ENCODE measurements at regions not wholly inside any gene's neighbourhood (a gene's known extent, or its start where the extent isn't known, plus 50 kb on each side); places are given as distances from the start of the nearest gene placed in this dataset.

- H3K27ac Mint-ChIP-seq = no peak overlapping the region
Observed at GRCh38 chr5:125612776-125613175, 810.4 kb upstream of the GRAMD2B start.

GRCh38 chr5:125630237-125630636 lies 793.0 kb upstream of the GRAMD2B start:
- no peak for ATAC-seq
- H3K4me1 Mint-ChIP-seq = no peaks in the 10 kb centered on the region
- H3K4me3 Mint-ChIP-seq = no peak overlapping the region

More at GRCh38 chr5:125612776-125613175, 810.4 kb upstream of the GRAMD2B start:
- DNase-seq (no peak), ATAC-seq (no peak)
- Mint-ChIP-seq H3K4me1 (no peaks in the 10 kb centered on the region), H3K27me3 (no peaks in the 10 kb centered on the region), H3K9me3 (peaks cover 0 to 6% (median 3%) of the 10 kb centered on the region in 9 donors), H3K36me3 (no peaks in the 10 kb centered on the region), H3K4me3 (no peak overlapping the region)
- POLR2A ChIA-PET = no interaction called here

GRCh38 chr5:125633523-125633922 lies 789.7 kb upstream of the GRAMD2B start:
- DNase-seq = no peak
- H3K4me1 Mint-ChIP-seq = no peaks in the 10 kb centered on the region
- POLR2A ChIA-PET = no interaction called here
- no peak for ATAC-seq
- no peak overlapping the region for H3K4me3 Mint-ChIP-seq
- no peak overlapping the region for H3K27ac Mint-ChIP-seq
- no peaks in the 10 kb centered on the region for H3K27me3 Mint-ChIP-seq
- H3K36me3 Mint-ChIP-seq = no peaks in the 10 kb centered on the region
- peaks cover 0 to 22% (median 6%) of the 10 kb centered on the region in 9 donors for H3K9me3 Mint-ChIP-seq

More at GRCh38 chr5:125630237-125630636, 793.0 kb upstream of the GRAMD2B start:
- Mint-ChIP-seq H3K9me3 (peaks cover 0 to 17% (median 2%) of the 10 kb centered on the region in 9 donors), H3K27me3 (no peaks in the 10 kb centered on the region), H3K27ac (no peak overlapping the region), H3K36me3 (no peaks in the 10 kb centered on the region)
- no peak for DNase-seq
- POLR2A ChIA-PET = no interaction called here

GRCh38 chr5:125634216-125634835 lies 788.9 kb upstream of the GRAMD2B start:
- Mint-ChIP-seq H3K27me3 (no peaks in the 10 kb centered on the region), H3K9me3 (peaks cover 0 to 14% (median 6%) of the 10 kb centered on the region in 9 donors), H3K4me3 (no peak overlapping the region), H3K4me1 (no peaks in the 10 kb centered on the region), H3K36me3 (no peaks in the 10 kb centered on the region), H3K27ac (no peak overlapping the region)
- DNase-seq (no peak), ATAC-seq (no peak)
- POLR2A ChIA-PET = no interaction called here

GRCh38 chr5:125639858-125640257 lies 783.4 kb upstream of the GRAMD2B start:
- POLR2A ChIA-PET = no interaction called here
- H3K27me3 Mint-ChIP-seq = no peaks in the 10 kb centered on the region
- H3K4me1 Mint-ChIP-seq = no peaks in the 10 kb centered on the region
- no peak overlapping the region for H3K27ac Mint-ChIP-seq
- peaks cover 0 to 8% (median 0%) of the 10 kb centered on the region in 3 donors for H3K36me3 Mint-ChIP-seq
- no peak for DNase-seq
- no peak for ATAC-seq
- no peak overlapping the region for H3K4me3 Mint-ChIP-seq
- peaks cover 5 to 56% (median 24%) of the 10 kb centered on the region in 9 donors for H3K9me3 Mint-ChIP-seq

- Mint-ChIP-seq H3K27ac (no peak overlapping the region), H3K4me1 (no peaks in the 10 kb centered on the region), H3K4me3 (no peak overlapping the region), H3K36me3 (no peaks in the 10 kb centered on the region), H3K27me3 (no peaks in the 10 kb centered on the region), H3K9me3 (peaks cover 4 to 29% (median 8%) of the 10 kb centered on the region in 9 donors)
- ATAC-seq (no peak), DNase-seq (no peak)
- POLR2A ChIA-PET = no interaction called here
Observed at GRCh38 chr5:125652761-125653160, 770.4 kb upstream of the GRAMD2B start.

GRCh38 chr5:125654392-125654791 lies 768.8 kb upstream of the GRAMD2B start:
- no peak for DNase-seq
- Mint-ChIP-seq H3K36me3 (no peaks in the 10 kb centered on the region), H3K4me1 (no peaks in the 10 kb centered on the region), H3K4me3 (no peak overlapping the region), H3K27me3 (no peaks in the 10 kb centered on the region), H3K27ac (no peak overlapping the region), H3K9me3 (peaks cover 0 to 24% (median 8%) of the 10 kb centered on the region in 9 donors)
- POLR2A ChIA-PET = no interaction called here
- ATAC-seq = no peak

- no peak overlapping the region for H3K27ac Mint-ChIP-seq
- no peak overlapping the region for H3K4me3 Mint-ChIP-seq
- ATAC-seq = no peak
- no peaks in the 10 kb centered on the region for H3K36me3 Mint-ChIP-seq
- POLR2A ChIA-PET = no interaction called here
- H3K27me3 Mint-ChIP-seq = no peaks in the 10 kb centered on the region
- H3K9me3 Mint-ChIP-seq = peaks cover 0 to 24% (median 8%) of the 10 kb centered on the region in 9 donors
- H3K4me1 Mint-ChIP-seq = no peaks in the 10 kb centered on the region
- DNase-seq = no peak
Observed at GRCh38 chr5:125655156-125655555, 768.1 kb upstream of the GRAMD2B start.

GRCh38 chr5:125657936-125658335 lies 765.3 kb upstream of the GRAMD2B start:
- POLR2A ChIA-PET = no interaction called here
- Mint-ChIP-seq H3K4me3 (no peak overlapping the region), H3K27ac (no peak overlapping the region)

GRCh38 chr5:125659316-125660023 lies 763.7 kb upstream of the GRAMD2B start:
- H3K27me3 Mint-ChIP-seq = no peaks in the 10 kb centered on the region
- POLR2A ChIA-PET = no interaction called here
- no peak overlapping the region for H3K4me3 Mint-ChIP-seq
- H3K9me3 Mint-ChIP-seq = peaks cover 6 to 28% (median 10%) of the 10 kb centered on the region in 9 donors
- no peak for DNase-seq
- H3K27ac Mint-ChIP-seq = no peak overlapping the region
- H3K4me1 Mint-ChIP-seq = no peaks in the 10 kb centered on the region
- no peak for ATAC-seq
- H3K36me3 Mint-ChIP-seq = peaks cover 0 to 4% (median 0%) of the 10 kb centered on the region in 3 donors

More at GRCh38 chr5:125657936-125658335, 765.3 kb upstream of the GRAMD2B start:
- H3K9me3 Mint-ChIP-seq = peaks cover 0 to 32% (median 10%) of the 10 kb centered on the region in 9 donors
- no peaks in the 10 kb centered on the region for H3K4me1 Mint-ChIP-seq
- DNase-seq (no peak), ATAC-seq (no peak)
- no peaks in the 10 kb centered on the region for H3K27me3 Mint-ChIP-seq
- peaks cover 0 to 4% (median 0%) of the 10 kb centered on the region in 3 donors for H3K36me3 Mint-ChIP-seq

- ATAC-seq (no peak), DNase-seq (no peak)
- Mint-ChIP-seq H3K27ac (no peak overlapping the region), H3K4me1 (no peaks in the 10 kb centered on the region), H3K9me3 (peaks cover 7 to 26% (median 10%) of the 10 kb centered on the region in 9 donors), H3K27me3 (no peaks in the 10 kb centered on the region), H3K4me3 (no peak overlapping the region), H3K36me3 (peaks cover 0 to 4% (median 0%) of the 10 kb centered on the region in 3 donors)
- POLR2A ChIA-PET = no interaction called here
Observed at GRCh38 chr5:125660231-125660895, 762.8 kb upstream of the GRAMD2B start.

- Mint-ChIP-seq H3K4me3 (no peak overlapping the region), H3K27me3 (no peaks in the 10 kb centered on the region), H3K4me1 (no peaks in the 10 kb centered on the region), H3K36me3 (peaks cover 0 to 4% (median 0%) of the 10 kb centered on the region in 3 donors), H3K27ac (no peak overlapping the region), H3K9me3 (peaks cover 9 to 35% (median 14%) of the 10 kb centered on the region in 9 donors)
- ATAC-seq (no peak), DNase-seq (no peak)
- POLR2A ChIA-PET = no interaction called here
Observed at GRCh38 chr5:125661584-125661983, 761.6 kb upstream of the GRAMD2B start.

GRCh38 chr5:125668884-125669283 lies 754.3 kb upstream of the GRAMD2B start:
- Mint-ChIP-seq H3K4me1 (no peaks in the 10 kb centered on the region), H3K36me3 (no peaks in the 10 kb centered on the region), H3K9me3 (peaks cover 0 to 22% (median 9%) of the 10 kb centered on the region in 9 donors), H3K4me3 (no peak overlapping the region), H3K27ac (no peak overlapping the region), H3K27me3 (peaks cover 0 to 2% (median 0%) of the 10 kb centered on the region in 5 donors)
- POLR2A ChIA-PET = no interaction called here
- no peak for ATAC-seq
- DNase-seq = no peak
